SK-N-SH treated with all-trans-retinoic acid at 6 μM for 48 hours (cell line): ENCODE measurements at regions not wholly inside any gene's neighbourhood (a gene's known extent, or its start where the extent isn't known, plus 50 kb on each side); places are given as distances from the start of the nearest gene placed in this dataset.
"Not testable (repeated sequence)": the region's sequence is repeated elsewhere in the genome, so short reads cannot be mapped to it uniquely, and the experiment has no call there.

Experiments
- ATAC-seq: fragments of 200-7000 bp; cut with Tn5 transposase; 3 replicates; pipeline ENCODE4 v1.9.1; 2020; ENCODE audit warnings: mild to moderate bottlenecking, moderate library complexity
- ARNTL ChIP-seq: fragments of 450-650 bp; formaldehyde crosslinking; IDR thresholded peaks from 2 replicates; pipeline ENCODE4 v1.5.0; 2020; ENCODE audit warnings: low read depth, mild to moderate bottlenecking, moderate library complexity, borderline replicate concordance
- BACH2 ChIP-seq: fragments of 250-450 bp; sonication (Bioruptor Pico); IDR thresholded peaks from 2 replicates; pipeline ENCODE4 v1.9.0; 2021; ENCODE audit warnings: mild to moderate bottlenecking, borderline replicate concordance
- CREB5 ChIP-seq: fragments of 250-450 bp; sonication (Bioruptor Pico); IDR thresholded peaks from 2 replicates; pipeline ENCODE4 v1.5.1; 2020; ENCODE audit warnings: low read depth, mild to moderate bottlenecking, moderate library complexity
- CSDC2 ChIP-seq: fragments of 250-450 bp; sonication (Bioruptor Pico); IDR thresholded peaks from 2 replicates; pipeline ENCODE4 v1.5.0; 2020; ENCODE audit warnings: mild to moderate bottlenecking, moderate library complexity
- CSRNP3 ChIP-seq: fragments of 250-450 bp; sonication (Bioruptor Pico); IDR thresholded peaks from 2 replicates; pipeline ENCODE4 v1.5.1; 2021; ENCODE audit warnings: mild to moderate bottlenecking, moderate library complexity
- GLIS3 ChIP-seq: fragments of 250-450 bp; sonication (Bioruptor Pico); IDR thresholded peaks from 2 replicates; pipeline ENCODE4 v1.5.0; 2020; ENCODE audit warnings: mild to moderate bottlenecking, moderate library complexity
- ISL1 ChIP-seq: fragments of 250-450 bp; sonication (Bioruptor Pico); IDR thresholded peaks from 2 replicates; pipeline ENCODE4 v2.1.2; 2022; ENCODE audit warnings: mild to moderate bottlenecking, moderate library complexity
- OSR1 ChIP-seq: fragments of 250-450 bp; sonication (Bioruptor Pico); IDR thresholded peaks from 2 replicates; pipeline ENCODE4 v1.8.0; 2022; ENCODE audit warnings: moderate library complexity, mild to moderate bottlenecking, inconsistent platforms
- POU6F1 ChIP-seq: fragments of 250-450 bp; sonication (Bioruptor Pico); IDR thresholded peaks from 2 replicates; pipeline ENCODE4 v1.8.0; 2021; ENCODE audit warnings: low read depth, mild to moderate bottlenecking, moderate library complexity, borderline replicate concordance
- PPARA ChIP-seq: fragments of 250-450 bp; sonication (Bioruptor Pico); IDR thresholded peaks from 2 replicates; pipeline ENCODE4 v1.5.0; 2020; ENCODE audit warnings: mild to moderate bottlenecking, borderline replicate concordance
- RARB ChIP-seq: fragments of 250-450 bp; sonication (Bioruptor Pico); IDR thresholded peaks from 2 replicates; pipeline ENCODE4 v1.8.0; 2021; ENCODE audit warnings: mild to moderate bottlenecking, moderate library complexity
- SNAI2 ChIP-seq: fragments of 250-450 bp; sonication (Bioruptor Pico); IDR thresholded peaks from 2 replicates; pipeline ENCODE4 v1.5.0; 2020; ENCODE audit warnings: mild to moderate bottlenecking, moderate library complexity
- TCF4 ChIP-seq: fragments of 250-450 bp; sonication (Bioruptor Pico); IDR thresholded peaks from 2 replicates; pipeline ENCODE4 v1.8.0; 2021; ENCODE audit warnings: mild to moderate bottlenecking, moderate library complexity, borderline replicate concordance
- TSHZ2 ChIP-seq: fragments of 250-450 bp; sonication (Bioruptor Pico); IDR thresholded peaks from 2 replicates; pipeline ENCODE4 v1.5.0; 2020; ENCODE audit warnings: mild to moderate bottlenecking, moderate library complexity
- ZC3H10 ChIP-seq: fragments of 250-450 bp; sonication (Bioruptor Pico); IDR thresholded peaks from 2 replicates; pipeline ENCODE4 v1.5.1; 2021; ENCODE audit warnings: mild to moderate bottlenecking, moderate library complexity
- ZFP3 ChIP-seq: fragments of 250-450 bp; sonication (Bioruptor Pico); IDR thresholded peaks from 2 replicates; pipeline ENCODE4 v1.5.0; 2020; ENCODE audit warnings: mild to moderate bottlenecking, moderate library complexity
- ZFP30 ChIP-seq: fragments of 450-650 bp; formaldehyde crosslinking; IDR thresholded peaks from 2 replicates; pipeline ENCODE4 v1.5.0; 2022; ENCODE audit warnings: mild to moderate bottlenecking, moderate library complexity
- ZNF565 ChIP-seq: fragments of 450-650 bp; formaldehyde crosslinking; conservative IDR thresholded peaks from 2 replicates; pipeline ENCODE4 v1.5.0; 2020; ENCODE audit warnings: low read depth, mild to moderate bottlenecking, moderate library complexity
- ZNF70 ChIP-seq: fragments of 450-650 bp; formaldehyde crosslinking; IDR thresholded peaks from 2 replicates; pipeline ENCODE4 v1.5.0; 2020; ENCODE audit warnings: mild to moderate bottlenecking, moderate library complexity
- ZNF8 ChIP-seq: fragments of 450-650 bp; formaldehyde crosslinking; IDR thresholded peaks from 2 replicates; pipeline ENCODE4 v1.5.0; 2020; ENCODE audit warnings: mild to moderate bottlenecking, moderate library complexity
- TF ChIP-seq, protein P1 (sequence below): fragments of 250-450 bp; sonication (Bioruptor Pico); IDR thresholded peaks from 2 replicates; pipeline ENCODE4 v1.8.0; 2020; ENCODE audit warnings: mild to moderate bottlenecking, moderate library complexity, borderline replicate concordance

- TF ChIP-seq ZFP30 (CRISPR knock-in tag): no peak
- no peak for TF ChIP-seq CSDC2 (CRISPR knock-in tag)
- no peak for TF ChIP-seq ISL1 (CRISPR knock-in tag)
- TF ChIP-seq GLIS3 (CRISPR knock-in tag): no peak
- no peak for TF ChIP-seq ZFP3
- TF ChIP-seq TCF4 (CRISPR knock-in tag): no peak
- no peak for TF ChIP-seq POU6F1 (CRISPR knock-in tag)
- no peak for TF ChIP-seq PPARA (CRISPR knock-in tag)
- TF ChIP-seq ZNF70 (CRISPR knock-in tag): no peak
- no peak for TF ChIP-seq BACH2
- no peak for TF ChIP-seq ARNTL
- TF ChIP-seq, protein P1, sequence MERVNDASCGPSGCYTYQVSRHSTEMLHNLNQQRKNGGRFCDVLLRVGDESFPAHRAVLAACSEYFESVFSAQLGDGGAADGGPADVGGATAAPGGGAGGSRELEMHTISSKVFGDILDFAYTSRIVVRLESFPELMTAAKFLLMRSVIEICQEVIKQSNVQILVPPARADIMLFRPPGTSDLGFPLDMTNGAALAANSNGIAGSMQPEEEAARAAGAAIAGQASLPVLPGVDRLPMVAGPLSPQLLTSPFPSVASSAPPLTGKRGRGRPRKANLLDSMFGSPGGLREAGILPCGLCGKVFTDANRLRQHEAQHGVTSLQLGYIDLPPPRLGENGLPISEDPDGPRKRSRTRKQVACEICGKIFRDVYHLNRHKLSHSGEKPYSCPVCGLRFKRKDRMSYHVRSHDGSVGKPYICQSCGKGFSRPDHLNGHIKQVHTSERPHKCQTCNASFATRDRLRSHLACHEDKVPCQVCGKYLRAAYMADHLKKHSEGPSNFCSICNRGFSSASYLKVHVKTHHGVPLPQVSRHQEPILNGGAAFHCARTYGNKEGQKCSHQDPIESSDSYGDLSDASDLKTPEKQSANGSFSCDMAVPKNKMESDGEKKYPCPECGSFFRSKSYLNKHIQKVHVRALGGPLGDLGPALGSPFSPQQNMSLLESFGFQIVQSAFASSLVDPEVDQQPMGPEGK (CRISPR knock-in tag): no peak
- TF ChIP-seq ZNF8 (CRISPR knock-in tag): no peak
- TF ChIP-seq SNAI2 (CRISPR knock-in tag): no peak
- TF ChIP-seq CREB5 (CRISPR knock-in tag): no peak
- no peak for ATAC-seq
Observed at GRCh38 chr19:28627669-28628068, 585.3 kb downstream of the UQCRFS1 start.

DNA sequence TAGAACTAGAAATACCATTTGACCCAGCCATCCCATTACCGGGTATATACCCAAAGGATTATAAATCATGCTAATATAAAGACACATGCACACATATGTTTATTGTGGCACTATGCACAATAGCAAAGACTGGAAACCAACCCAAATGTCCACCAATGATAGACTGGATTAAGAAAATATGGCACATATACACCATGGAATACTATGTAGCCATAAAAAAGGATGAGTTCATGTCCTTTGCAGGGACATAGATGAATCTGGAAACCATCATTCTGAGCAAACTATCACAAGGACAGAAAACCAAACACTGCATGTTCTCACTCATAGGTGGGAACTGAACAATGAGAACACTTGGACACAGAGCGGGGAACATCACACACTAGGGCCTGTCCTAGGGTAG is 586.5 kb downstream of the UQCRFS1 start:
- ATAC-seq: not testable (repeated sequence)

- TF ChIP-seq CREB5 (CRISPR knock-in tag): no peak
- TF ChIP-seq SNAI2 (CRISPR knock-in tag): no peak
- no peak for TF ChIP-seq ZFP3
- TF ChIP-seq ISL1 (CRISPR knock-in tag): no peak
- no peak for TF ChIP-seq ZFP30 (CRISPR knock-in tag)
- TF ChIP-seq ZC3H10: no peak
- TF ChIP-seq GLIS3 (CRISPR knock-in tag): no peak
- TF ChIP-seq ZNF70 (CRISPR knock-in tag): no peak
- no peak for TF ChIP-seq ZNF565 (CRISPR knock-in tag)
- TF ChIP-seq, protein P1 (CRISPR knock-in tag): no peak
- ATAC-seq: no peak
Observed at GRCh38 chr19:28619816-28620429, 593.0 kb downstream of the UQCRFS1 start.

GRCh38 chr19:28618504-28618903 is 594.4 kb downstream of the UQCRFS1 start:
- no peak for ATAC-seq
- TF ChIP-seq SNAI2 (CRISPR knock-in tag): no peak
- TF ChIP-seq ZFP3: no peak
- no peak for TF ChIP-seq ZFP30 (CRISPR knock-in tag)
- TF ChIP-seq ZNF565 (CRISPR knock-in tag): no peak
- no peak for TF ChIP-seq ISL1 (CRISPR knock-in tag)
- TF ChIP-seq TSHZ2 (CRISPR knock-in tag): no peak
- TF ChIP-seq CSRNP3: no peak
- TF ChIP-seq PPARA (CRISPR knock-in tag): no peak
- no peak for TF ChIP-seq POU6F1 (CRISPR knock-in tag)
- TF ChIP-seq OSR1 (CRISPR knock-in tag): no peak
- no peak for TF ChIP-seq RARB (CRISPR knock-in tag)
